MM.1S (cell line): ENCODE measurements at regions not wholly inside any gene's neighbourhood (a gene's known extent, or its start where the extent isn't known, plus 50 kb on each side); places are given as distances from the start of the nearest gene placed in this dataset.

Experiments used
- EZH2phosphoT487 ChIP-seq: fragments of 300-600 bp; sonication (generic); IDR thresholded peaks from 2 replicates; pipeline ENCODE4 v1.6.1; 2018; ENCODE audit warnings: antibody characterized with exemption, low read length
- TF ChIP-seq, protein P1 (sequence below): fragments of 300-600 bp; sonication (generic); IDR thresholded peaks from 2 replicates; pipeline ENCODE4 v1.5.1; 2016; ENCODE audit warnings: antibody characterized with exemption, low read length, mixed read lengths

- TF ChIP-seq, protein P1, sequence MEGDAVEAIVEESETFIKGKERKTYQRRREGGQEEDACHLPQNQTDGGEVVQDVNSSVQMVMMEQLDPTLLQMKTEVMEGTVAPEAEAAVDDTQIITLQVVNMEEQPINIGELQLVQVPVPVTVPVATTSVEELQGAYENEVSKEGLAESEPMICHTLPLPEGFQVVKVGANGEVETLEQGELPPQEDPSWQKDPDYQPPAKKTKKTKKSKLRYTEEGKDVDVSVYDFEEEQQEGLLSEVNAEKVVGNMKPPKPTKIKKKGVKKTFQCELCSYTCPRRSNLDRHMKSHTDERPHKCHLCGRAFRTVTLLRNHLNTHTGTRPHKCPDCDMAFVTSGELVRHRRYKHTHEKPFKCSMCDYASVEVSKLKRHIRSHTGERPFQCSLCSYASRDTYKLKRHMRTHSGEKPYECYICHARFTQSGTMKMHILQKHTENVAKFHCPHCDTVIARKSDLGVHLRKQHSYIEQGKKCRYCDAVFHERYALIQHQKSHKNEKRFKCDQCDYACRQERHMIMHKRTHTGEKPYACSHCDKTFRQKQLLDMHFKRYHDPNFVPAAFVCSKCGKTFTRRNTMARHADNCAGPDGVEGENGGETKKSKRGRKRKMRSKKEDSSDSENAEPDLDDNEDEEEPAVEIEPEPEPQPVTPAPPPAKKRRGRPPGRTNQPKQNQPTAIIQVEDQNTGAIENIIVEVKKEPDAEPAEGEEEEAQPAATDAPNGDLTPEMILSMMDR = no peak
- no peak for TF ChIP-seq EZH2phosphoT487
Observed at GRCh38 chr13:47220453-47221140, 323.7 kb upstream of the HTR2A start.
